ENCODE measurements at regions not wholly inside any gene's neighbourhood (a gene's known extent, or its start where the extent isn't known, plus 50 kb on each side); places are given as distances from the start of the nearest gene placed in this dataset.

DNA sequence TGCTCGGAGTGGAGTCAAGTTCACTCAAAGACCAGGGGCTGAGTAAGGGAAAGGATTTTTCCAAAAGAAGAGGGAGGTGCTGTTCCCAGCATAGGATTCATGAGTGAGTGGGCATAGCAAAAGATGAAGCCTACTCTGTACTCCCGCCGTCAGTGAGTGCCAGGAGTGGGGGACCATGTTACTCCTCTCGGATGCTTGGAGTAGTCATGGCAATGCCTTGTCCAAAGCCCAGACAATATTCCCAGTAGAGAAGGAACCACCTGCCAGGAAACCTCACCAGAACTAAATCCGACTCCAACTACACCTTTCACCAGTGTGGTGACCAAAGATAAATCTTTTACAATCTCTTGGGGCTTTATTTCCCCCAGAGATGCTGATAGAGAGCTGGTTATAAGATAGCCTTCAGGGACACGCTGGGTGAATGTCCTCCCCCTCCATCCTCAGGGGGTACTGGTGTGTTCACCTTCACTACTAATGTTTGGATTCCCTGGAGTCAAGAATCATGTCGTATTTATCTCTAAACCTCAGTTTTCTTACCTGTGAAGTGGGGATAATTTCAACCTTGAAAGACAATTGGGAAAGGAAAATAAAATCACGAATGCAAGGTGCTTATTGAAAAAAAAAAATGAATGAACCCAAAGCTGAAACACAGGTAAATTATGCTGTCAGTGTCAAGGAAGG, 165.2 kb downstream of the NSG2 start:
- TF ChIP-seq, protein P1, sequence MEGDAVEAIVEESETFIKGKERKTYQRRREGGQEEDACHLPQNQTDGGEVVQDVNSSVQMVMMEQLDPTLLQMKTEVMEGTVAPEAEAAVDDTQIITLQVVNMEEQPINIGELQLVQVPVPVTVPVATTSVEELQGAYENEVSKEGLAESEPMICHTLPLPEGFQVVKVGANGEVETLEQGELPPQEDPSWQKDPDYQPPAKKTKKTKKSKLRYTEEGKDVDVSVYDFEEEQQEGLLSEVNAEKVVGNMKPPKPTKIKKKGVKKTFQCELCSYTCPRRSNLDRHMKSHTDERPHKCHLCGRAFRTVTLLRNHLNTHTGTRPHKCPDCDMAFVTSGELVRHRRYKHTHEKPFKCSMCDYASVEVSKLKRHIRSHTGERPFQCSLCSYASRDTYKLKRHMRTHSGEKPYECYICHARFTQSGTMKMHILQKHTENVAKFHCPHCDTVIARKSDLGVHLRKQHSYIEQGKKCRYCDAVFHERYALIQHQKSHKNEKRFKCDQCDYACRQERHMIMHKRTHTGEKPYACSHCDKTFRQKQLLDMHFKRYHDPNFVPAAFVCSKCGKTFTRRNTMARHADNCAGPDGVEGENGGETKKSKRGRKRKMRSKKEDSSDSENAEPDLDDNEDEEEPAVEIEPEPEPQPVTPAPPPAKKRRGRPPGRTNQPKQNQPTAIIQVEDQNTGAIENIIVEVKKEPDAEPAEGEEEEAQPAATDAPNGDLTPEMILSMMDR (IDR thresholded peaks at IDR 0.05), result no peak
- TF ChIP-seq EZH2 (IDR thresholded peaks at IDR 0.05), result no peak

Data from neural progenitor cell (in vitro differentiated cells).